ENCODE measurements at regions not wholly inside any gene's neighbourhood (a gene's known extent, or its start where the extent isn't known, plus 50 kb on each side); places are given as distances from the start of the nearest gene placed in this dataset.

DNA sequence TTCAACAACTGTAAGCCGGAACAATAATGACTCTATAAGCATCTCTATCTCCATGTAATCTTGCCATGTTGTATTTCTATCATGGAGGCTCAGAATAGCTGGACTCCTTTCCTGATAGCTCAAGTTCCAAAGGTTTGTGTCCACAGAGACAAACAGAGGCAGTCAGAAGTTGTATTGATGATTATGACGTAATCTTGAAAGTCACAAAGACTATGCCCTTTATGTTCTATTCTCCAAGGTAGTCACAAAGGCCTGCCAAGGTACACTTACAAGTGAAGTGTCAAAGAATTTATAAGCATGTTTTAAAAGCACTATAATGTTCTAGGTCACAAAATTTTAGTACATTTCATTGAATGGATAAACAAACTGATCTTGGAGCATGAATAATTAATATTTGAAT lies 542.2 kb downstream of the CDH11 start:
- no peak for DNase-seq
- intact Hi-C loops (cut with DNase I), result no loop called here

GRCh38 chr16:64545768-64546167 lies 576.1 kb downstream of the CDH11 start:
- no peak for DNase-seq
- intact Hi-C loops (cut with DNase I), result no loop called here

DNA sequence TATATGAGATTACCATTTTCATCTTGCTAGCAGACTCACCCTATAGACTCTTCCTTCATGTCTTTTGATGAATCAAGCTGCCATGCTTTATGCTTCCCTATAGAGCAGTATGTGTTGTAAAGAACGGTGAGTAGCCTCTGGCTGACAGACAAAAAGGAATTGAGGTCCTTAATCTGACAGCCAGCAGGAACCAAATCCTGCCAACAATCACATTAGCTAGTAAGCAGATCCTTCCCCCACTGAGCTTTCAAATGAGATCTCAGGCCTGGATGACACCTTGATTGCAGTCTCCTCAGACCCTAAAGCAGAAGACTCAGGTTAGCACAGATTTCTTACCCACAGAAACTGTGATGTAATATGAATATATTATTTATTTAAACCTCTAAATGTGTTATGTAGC lies 577.0 kb downstream of the CDH11 start:
- no peak for DNase-seq
- intact Hi-C loops (cut with DNase I), result no loop called here

DNA sequence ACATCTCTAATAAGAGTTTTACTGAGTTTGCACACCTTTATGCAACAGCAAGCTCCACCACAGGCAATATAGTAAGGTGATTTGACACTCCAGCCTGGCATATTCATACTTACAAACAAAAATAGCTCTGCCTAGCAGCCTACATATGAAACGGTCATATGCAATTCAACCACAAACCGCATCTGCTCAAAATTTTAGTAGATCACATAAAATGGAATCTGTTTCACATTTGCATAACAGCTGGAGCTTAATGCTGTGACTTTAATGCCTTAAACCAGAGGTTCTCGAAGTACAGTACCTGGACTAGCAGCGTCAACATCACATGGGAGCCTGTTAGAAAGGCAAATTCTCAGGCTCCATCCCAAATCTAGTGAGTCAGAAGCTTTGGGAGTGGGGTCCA lies 578.4 kb downstream of the CDH11 start:
- no peak for DNase-seq
- intact Hi-C loops (cut with DNase I), result no loop called here

DNA sequence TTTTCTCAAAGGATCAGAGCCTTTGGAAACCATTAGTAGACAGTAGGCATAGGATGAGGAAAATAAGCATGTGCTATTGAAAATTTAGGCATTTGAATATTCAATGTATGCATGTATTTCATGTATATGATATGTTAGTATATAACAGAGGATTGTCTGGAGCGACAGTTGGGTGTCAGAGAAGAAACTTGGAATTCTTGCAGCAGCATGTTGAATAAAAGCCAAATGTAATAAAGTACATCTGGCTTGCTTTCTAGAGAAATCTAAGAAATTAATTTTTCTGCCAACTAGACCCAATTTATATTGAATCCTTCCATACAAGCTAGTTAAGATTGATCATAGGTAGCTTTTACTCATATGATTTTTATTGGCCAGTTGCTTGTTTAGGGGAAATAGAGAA lies 578.8 kb downstream of the CDH11 start:
- intact Hi-C loops (cut with DNase I), result no loop called here

DNA sequence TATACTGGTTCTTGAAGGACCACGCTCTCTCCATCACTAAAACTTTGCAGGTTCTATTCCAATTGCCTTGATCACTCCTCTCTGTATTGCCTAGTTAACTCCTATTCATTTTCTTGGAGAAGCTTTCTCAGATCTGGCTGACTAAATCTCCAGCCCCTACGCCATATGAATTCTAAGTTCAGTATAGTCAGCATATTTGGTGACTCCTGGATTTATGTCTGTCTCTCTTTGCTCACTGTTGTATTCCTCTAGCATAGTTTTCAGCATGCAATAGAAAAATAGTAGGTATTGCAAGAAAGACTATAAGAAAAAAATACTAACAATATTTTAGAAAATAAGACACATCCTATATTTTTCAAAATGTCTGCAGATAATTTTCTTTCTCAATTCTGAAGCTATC lies 579.7 kb downstream of the CDH11 start:
- intact Hi-C loops (cut with DNase I), result no loop called here
- no peak for DNase-seq

More for the DNA sequence above, 578.8 kb downstream of the CDH11 start:
- DNase-seq, result no peak

DNA sequence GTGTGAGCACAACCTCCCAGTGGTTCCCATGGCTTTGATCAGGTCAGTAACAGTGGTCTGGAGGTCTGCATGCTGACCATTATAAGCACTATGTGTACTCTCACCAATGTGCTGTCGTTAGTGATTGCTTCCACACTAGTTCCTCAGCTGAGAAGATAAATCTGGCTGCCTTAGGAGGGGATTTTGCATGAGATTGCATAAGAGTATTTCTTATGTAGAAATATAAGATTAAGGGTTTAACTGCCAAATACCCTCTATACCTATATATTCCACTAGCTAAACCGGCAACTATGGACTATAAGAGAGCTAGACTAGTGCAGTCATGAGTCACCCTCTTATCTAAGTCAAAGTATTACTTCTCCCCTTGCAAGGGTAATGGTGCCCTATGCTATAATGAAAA lies 580.2 kb downstream of the CDH11 start:
- DNase-seq, result no peak
- intact Hi-C loops (cut with DNase I), result no loop called here

- intact Hi-C loops (cut with DNase I), result no loop called here
- no peak for DNase-seq
Observed at GRCh38 chr16:64540434-64540833, 581.4 kb downstream of the CDH11 start.

- intact Hi-C loops (cut with DNase I), result no loop called here
- peak in 1 of 10 donors; percentile 53 for DNase-seq
Observed at GRCh38 chr16:64539811-64540371, 582.0 kb downstream of the CDH11 start.

DNA sequence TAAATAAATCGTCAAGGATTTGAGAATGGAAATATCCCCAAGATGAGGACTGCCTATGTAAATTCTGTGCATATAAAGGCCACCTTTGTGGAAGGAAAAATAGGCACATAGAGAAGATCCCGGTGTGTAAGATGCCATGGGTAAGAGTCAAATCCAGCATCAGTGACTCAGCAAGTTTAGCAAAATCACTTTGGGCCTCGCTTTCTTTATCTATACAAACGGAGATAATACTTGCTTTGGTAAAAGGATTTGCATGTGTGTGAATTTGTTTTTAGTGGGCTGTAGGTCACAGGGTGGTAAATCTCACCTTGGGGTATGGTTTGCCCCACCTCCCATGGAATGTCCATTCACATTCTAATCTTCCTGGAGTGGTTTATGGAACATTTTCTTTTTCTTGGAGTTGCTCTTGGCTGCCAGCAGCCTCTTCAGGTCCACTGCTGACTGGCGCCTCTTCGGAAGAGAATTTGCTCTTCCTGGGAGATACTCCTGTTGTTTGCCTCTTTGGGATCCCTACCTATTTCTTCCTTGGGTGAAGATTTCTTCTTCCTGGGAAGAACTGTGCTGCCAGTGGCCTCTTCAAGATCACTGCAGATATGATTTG lies 587.6 kb downstream of the CDH11 start:
- intact Hi-C loops (cut with DNase I), result no loop called here
- no peak for DNase-seq

DNA sequence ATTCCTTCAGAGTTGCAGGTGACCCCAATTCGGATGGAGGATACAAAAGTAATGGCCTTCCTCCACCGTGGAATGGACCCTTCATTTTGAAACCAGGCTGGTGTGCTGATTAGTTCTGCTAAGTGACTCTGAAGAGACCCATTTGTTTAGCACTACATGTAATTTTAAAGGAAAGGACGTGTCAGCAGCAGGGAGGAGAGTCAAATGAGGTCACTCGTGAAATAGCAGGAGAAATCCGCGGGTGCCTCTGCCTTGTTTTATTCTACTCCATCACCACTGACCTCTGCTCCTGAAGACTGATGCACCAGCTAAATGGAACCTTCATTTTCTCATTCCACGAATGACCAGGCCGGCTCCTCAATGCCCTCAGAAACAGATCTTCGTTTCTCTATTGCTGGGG lies 589.2 kb downstream of the CDH11 start:
- no peak for DNase-seq
- intact Hi-C loops (cut with DNase I), result no loop called here

DNA sequence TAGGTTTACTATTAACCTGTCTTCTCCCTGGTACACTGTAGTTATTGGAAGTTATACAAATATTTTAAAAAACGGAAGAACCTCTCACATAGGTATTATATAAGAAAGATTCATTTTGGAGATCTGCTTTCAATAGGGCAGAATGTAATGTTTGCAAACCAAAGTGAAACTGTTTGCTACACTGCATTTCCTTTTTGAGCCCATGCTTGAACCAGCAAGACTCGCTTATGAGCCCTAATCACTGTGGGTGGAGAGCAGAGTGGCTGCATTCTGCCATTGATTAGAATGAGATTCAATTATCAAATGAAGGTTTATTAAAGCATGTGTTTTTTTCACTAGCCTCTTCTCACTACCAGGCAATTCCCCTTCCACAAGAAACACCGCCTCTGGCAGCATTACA lies 589.7 kb downstream of the CDH11 start:
- DNase-seq, result no peak
- intact Hi-C loops (cut with DNase I), result no loop called here

DNA sequence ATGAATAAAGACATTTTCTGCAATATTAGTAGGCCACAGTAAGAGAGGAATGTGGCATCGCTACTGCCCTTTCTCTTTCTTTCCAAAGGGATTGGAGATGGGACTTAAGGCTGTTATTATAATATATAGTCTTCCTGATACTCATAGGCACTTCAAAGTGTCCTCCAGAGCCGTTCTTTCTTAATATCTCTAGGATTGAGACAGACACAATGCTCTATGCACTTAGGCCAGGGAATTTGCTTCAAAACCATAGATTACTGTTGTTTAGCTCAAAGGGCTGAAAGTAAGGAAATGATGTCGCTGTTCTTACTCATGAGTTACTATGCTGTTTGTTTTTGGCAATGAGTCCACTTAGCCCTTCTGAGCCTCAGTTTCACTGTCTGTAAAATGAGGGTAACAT lies 590.5 kb downstream of the CDH11 start:
- no peak for DNase-seq
- intact Hi-C loops (cut with DNase I), result no loop called here

- intact Hi-C loops (cut with DNase I), result no loop called here
- no peak for DNase-seq
Observed at GRCh38 chr16:64522548-64522947, 599.3 kb downstream of the CDH11 start.

GRCh38 chr16:64513871-64514270 lies 608.0 kb downstream of the CDH11 start:
- intact Hi-C loops (cut with DNase I), result no loop called here
- no peak for DNase-seq

GRCh38 chr16:64507240-64508024 lies 614.4 kb downstream of the CDH11 start:
- no peak for DNase-seq
- intact Hi-C loops (cut with DNase I), result no loop called here

DNA sequence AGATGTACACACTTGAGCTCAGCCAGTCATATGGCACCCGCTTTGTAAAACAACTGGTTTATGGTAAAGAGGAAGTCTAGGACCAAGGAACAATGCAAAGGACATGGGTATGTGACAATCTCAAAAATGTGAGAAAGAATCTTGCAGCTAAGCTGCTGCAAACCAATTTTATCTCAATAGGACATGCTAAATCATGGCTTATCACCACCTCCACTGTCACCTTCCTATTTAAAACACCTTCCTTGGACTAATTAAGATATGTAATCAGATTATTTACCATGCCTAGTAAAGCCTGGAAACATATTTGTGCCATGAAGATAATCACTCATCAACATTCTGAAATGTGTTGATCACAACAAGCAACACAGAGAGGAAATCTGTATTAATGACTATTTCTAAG lies 622.7 kb downstream of the CDH11 start:
- intact Hi-C loops (cut with DNase I), result no loop called here
- no peak for DNase-seq

- intact Hi-C loops (cut with DNase I), result no loop called here
- no peak for DNase-seq
Observed at GRCh38 chr16:64498363-64498762, 623.5 kb downstream of the CDH11 start.

DNA sequence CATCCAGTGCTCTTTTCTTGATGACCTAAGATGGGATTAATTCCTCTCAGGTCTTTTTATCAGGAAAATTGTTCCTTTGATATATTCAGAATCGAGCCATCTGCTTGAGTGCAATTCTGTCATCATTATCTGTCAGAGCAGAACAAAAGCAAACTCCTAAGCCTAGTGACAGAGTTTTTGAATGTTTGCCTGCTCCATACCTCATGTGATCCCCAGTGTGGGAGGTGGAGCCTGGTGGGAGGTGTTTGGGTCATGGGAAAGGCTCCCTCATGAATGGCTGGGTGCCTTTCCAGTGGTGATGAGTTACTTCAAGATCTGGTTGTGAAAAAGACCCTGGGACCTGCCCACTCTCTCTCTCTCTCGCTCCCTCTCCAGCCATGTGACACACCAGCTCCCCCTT lies 628.2 kb downstream of the CDH11 start:
- no peak for DNase-seq
- intact Hi-C loops (cut with DNase I), result no loop called here

- DNase-seq, result no peak
- intact Hi-C loops (cut with DNase I), result no loop called here
Observed at GRCh38 chr16:64489449-64489848, 632.4 kb downstream of the CDH11 start.

DNA sequence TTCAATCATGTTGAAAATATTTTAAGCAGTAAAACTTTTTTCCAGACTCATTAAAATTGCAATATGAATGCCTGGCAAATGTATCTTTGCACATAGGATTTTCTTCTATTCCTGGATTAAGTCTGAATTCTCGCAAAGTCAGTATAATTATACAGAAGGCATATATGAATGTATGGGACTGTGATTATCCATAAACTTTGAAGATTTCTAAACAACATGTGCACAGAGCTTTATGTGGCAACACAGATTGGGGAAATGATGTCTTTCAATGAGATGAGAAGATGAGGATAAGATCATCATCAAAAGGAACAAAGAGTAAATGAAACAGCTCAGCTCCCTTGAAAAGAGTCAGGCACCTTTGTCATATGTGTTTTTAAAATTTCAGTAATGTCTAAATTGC lies 635.3 kb downstream of the CDH11 start:
- no peak for DNase-seq

GRCh38 chr16:64481497-64481896 lies 640.4 kb downstream of the CDH11 start:
- no peak for DNase-seq
- intact Hi-C loops (cut with DNase I), result no loop called here

More for the DNA sequence above, 635.3 kb downstream of the CDH11 start:
- intact Hi-C loops (cut with DNase I), result no loop called here

Data from posterior cingulate gyrus (tissue), 11 donors.